BJ (cell line): ENCODE measurements at regions not wholly inside any gene's neighbourhood (a gene's known extent, or its start where the extent isn't known, plus 50 kb on each side); places are given as distances from the start of the nearest gene placed in this dataset.

Source experiments
- CTCF ChIA-PET: fragments of 350-600 bp; formaldehyde crosslinking; extraction: SDS; loops from one replicate; lab custom pipeline; 2021; ENCODE audit warnings: antibody characterized with exemption, inconsistent platforms; lab: Yijun Ruan, JAX
- POLR2A ChIA-PET: fragments of 300-600 bp; sonication (Branson Sonifier 250); formaldehyde crosslinking; extraction: SDS; loops from one replicate; lab custom pipeline; 2021; ENCODE audit warnings: antibody characterized with exemption; lab: Charles Lee
- DNase-seq: peaks from one replicate; pipeline ENCODE4 v3.0.0-alpha.2; 2011; ENCODE audit warnings: low read depth
- H3K27me3 ChIP-seq: 2 replicates; pipeline ENCODE4 v1.6.0; 2011; ENCODE audit warnings: low read length; ENCODE audit not compliant: control insufficient read depth, insufficient read depth
- H3K36me3 ChIP-seq: 2 replicates; pipeline ENCODE4 v1.5.1; 2011; ENCODE audit warnings: low read length; ENCODE audit not compliant: control insufficient read depth, insufficient read depth
- H3K4me3 ChIP-seq: 2 replicates; pipeline ENCODE4 v1.5.1; 2011; ENCODE audit warnings: low read depth, mild to moderate bottlenecking, control low read depth, low read length
- CTCF ChIP-seq: IDR thresholded peaks from 2 replicates; pipeline ENCODE4 v1.5.1; 2011; ENCODE audit warnings: low read depth, mild to moderate bottlenecking, control low read depth, inconsistent platforms, low read length, moderate library complexity; ENCODE audit not compliant: insufficient read depth

- POLR2A ChIA-PET, result no interaction called here
- H3K36me3 ChIP-seq, result no peaks in the 10 kb centered on the region
- H3K27me3 ChIP-seq, result no peaks in the 10 kb centered on the region
- DNase-seq, result no peak
- no peak for TF ChIP-seq CTCF
- CTCF ChIA-PET, result interaction anchor here (0.9 to 1.4 kb wide), 3 partner anchors 17 to 45 kb away, joined by 3 read pairs; no protein-coding TSS in a partner anchor
- no peak overlapping the region for H3K4me3 ChIP-seq
Measured at GRCh38 chr1:93769777-93770176, 88.1 kb upstream of the BCAR3 start.

DNA sequence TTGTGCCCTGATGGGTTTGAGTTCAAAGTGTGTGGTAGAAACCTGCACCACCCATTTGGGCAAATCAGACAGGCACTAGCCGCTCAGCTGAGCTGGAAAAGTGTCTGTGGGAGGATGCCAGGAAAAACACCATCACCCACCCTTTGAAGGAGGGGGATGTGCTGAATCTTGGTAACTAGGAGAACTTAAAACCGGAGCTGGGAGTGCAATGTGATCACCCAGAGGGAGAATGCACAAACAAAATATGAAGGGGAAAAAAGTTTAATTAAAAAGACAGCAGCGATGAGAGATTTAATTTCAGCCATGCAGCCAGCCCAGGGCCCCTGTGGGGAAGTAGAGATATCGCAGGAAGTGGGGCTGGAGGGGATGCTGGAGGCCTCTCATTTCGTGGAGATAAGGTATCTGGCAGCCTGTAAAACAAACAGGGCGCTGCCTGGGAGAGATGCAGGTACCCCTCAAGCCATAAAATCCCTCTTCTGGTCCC is 86.8 kb upstream of the BCAR3 start:
- no peak for TF ChIP-seq CTCF
- Histone ChIP-seq H3K36me3 (no peaks in the 10 kb centered on the region), H3K27me3 (no peaks in the 10 kb centered on the region), H3K4me3 (no peak overlapping the region)
- POLR2A ChIA-PET, result no interaction called here
- no peak for DNase-seq
- CTCF ChIA-PET, result interaction anchor here (1.0 to 1.4 kb wide), 2 partner anchors 18 to 23 kb away, joined by 3 read pairs; no protein-coding TSS in a partner anchor

GRCh38 chr1:93766451-93766850 is 84.8 kb upstream of the BCAR3 start:
- H3K36me3 ChIP-seq, result no peaks in the 10 kb centered on the region
- ChIA-PET CTCF (interaction anchor here (1.0 to 1.1 kb wide), 2 partner anchors 11 to 137 kb away, joined by 3 read pairs; no protein-coding TSS in a partner anchor), POLR2A (no interaction called here)
- no peak for TF ChIP-seq CTCF
- H3K4me3 ChIP-seq, result no peak overlapping the region
- DNase-seq, result no peak
- no peaks in the 10 kb centered on the region for H3K27me3 ChIP-seq

DNA sequence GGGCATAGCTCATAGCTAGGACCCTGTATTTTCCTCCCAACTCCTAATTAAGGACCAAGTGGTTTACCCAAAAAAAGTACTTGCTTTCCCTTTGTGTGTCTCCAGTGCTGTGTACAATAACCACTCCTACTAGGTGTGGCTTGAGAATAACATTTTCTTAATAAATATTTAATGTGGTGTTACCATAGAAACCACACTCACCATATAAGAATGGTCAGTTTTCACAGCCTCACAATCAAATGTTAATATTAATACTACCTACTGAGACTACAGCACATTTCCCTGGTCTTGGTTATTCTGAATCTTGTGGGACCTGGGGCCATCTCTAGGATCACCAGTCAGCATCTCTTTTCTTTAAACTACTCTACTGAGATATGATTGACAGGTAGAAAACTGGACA is 83.5 kb upstream of the BCAR3 start:
- ChIA-PET POLR2A (no interaction called here), CTCF (no interaction called here)
- H3K27me3 ChIP-seq, result no peaks in the 10 kb centered on the region
- TF ChIP-seq CTCF, result no peak
- no peak for DNase-seq
- no peaks in the 10 kb centered on the region for H3K36me3 ChIP-seq
- H3K4me3 ChIP-seq, result no peak overlapping the region

DNA sequence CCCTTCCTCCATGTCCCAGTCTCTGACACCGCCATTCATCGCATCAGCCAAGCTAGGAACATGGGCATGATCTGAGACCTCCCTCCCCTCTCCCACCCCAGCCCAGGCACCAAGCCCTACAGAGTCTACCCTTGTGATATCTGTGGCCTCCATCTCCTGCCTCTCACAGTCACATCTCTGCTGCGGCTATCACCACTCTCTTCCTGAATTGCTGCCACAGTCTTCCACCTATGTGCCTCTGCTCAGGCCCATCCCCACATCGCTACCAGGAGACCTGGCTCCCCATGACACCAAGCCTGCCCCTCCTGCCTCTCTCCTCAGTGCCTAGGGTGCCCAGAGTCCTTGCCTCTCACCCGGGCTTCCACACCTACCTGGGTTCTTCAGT is 82.7 kb upstream of the BCAR3 start:
- no peak for TF ChIP-seq CTCF
- no peaks in the 10 kb centered on the region for H3K36me3 ChIP-seq
- ChIA-PET CTCF (no interaction called here), POLR2A (no interaction called here)
- H3K27me3 ChIP-seq, result no peaks in the 10 kb centered on the region
- DNase-seq, result no peak
- no peak overlapping the region for H3K4me3 ChIP-seq
